ENCODE measurements at regions not wholly inside any gene's neighbourhood (a gene's known extent, or its start where the extent isn't known, plus 50 kb on each side); places are given as distances from the start of the nearest gene placed in this dataset.

GRCh38 chr16:63481060-63481459, 1444.8 kb upstream of the CDH8 start:
- TF ChIP-seq, protein P1, sequence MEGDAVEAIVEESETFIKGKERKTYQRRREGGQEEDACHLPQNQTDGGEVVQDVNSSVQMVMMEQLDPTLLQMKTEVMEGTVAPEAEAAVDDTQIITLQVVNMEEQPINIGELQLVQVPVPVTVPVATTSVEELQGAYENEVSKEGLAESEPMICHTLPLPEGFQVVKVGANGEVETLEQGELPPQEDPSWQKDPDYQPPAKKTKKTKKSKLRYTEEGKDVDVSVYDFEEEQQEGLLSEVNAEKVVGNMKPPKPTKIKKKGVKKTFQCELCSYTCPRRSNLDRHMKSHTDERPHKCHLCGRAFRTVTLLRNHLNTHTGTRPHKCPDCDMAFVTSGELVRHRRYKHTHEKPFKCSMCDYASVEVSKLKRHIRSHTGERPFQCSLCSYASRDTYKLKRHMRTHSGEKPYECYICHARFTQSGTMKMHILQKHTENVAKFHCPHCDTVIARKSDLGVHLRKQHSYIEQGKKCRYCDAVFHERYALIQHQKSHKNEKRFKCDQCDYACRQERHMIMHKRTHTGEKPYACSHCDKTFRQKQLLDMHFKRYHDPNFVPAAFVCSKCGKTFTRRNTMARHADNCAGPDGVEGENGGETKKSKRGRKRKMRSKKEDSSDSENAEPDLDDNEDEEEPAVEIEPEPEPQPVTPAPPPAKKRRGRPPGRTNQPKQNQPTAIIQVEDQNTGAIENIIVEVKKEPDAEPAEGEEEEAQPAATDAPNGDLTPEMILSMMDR (IDR thresholded peaks at IDR 0.05), result no peak
- TF ChIP-seq POLR2A (IDR thresholded peaks at IDR 0.05), result no peak

Measured in uterus (tissue), 2 donors.